ENCODE measurements at regions not wholly inside any gene's neighbourhood (a gene's known extent, or its start where the extent isn't known, plus 50 kb on each side); places are given as distances from the start of the nearest gene placed in this dataset.

DNA sequence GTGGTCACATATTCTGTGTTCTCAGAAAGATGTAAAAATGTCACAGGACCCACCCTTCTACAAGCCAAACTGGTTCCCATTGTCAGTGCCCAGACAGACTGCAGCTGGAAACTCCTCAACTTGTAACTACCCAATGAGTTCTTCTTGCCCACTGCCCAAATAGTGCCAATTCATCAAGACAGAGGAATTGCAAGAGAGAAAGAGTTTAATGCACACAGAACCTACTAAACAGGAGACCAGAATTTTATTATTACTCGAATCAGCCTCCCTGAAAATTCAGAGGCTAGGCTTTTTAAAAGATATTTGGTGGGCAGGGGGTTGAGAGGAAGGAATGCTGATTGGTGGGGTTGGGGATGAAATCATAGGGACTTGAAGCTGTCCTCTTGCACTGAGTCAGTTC is 184.1 kb downstream of the URB2 start:
- H3K4me3 ChIP-seq (ENCODE audit: low read depth, low read length), result no peak overlapping the region
- TF ChIP-seq, protein P1, sequence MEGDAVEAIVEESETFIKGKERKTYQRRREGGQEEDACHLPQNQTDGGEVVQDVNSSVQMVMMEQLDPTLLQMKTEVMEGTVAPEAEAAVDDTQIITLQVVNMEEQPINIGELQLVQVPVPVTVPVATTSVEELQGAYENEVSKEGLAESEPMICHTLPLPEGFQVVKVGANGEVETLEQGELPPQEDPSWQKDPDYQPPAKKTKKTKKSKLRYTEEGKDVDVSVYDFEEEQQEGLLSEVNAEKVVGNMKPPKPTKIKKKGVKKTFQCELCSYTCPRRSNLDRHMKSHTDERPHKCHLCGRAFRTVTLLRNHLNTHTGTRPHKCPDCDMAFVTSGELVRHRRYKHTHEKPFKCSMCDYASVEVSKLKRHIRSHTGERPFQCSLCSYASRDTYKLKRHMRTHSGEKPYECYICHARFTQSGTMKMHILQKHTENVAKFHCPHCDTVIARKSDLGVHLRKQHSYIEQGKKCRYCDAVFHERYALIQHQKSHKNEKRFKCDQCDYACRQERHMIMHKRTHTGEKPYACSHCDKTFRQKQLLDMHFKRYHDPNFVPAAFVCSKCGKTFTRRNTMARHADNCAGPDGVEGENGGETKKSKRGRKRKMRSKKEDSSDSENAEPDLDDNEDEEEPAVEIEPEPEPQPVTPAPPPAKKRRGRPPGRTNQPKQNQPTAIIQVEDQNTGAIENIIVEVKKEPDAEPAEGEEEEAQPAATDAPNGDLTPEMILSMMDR (IDR thresholded peaks at IDR 0.05; ENCODE audit: low read depth, low read length), result no peak
- TF ChIP-seq MYC (IDR thresholded peaks at IDR 0.05; ENCODE audit: low read depth, low read length) (no peak), MAX (IDR thresholded peaks at IDR 0.05; ENCODE audit: low read depth, low read length) (no peak), POLR2A (IDR thresholded peaks at IDR 0.05; ENCODE audit: extremely low read depth, insufficient read length) (no peak)

GRCh38 chr1:229810961-229811360 is 184.9 kb downstream of the URB2 start:
- H3K4me3 ChIP-seq (ENCODE audit: low read depth, low read length), result no peak overlapping the region
- no peak for TF ChIP-seq MYC (IDR thresholded peaks at IDR 0.05; ENCODE audit: low read depth, low read length)
- no peak for TF ChIP-seq POLR2A (IDR thresholded peaks at IDR 0.05; ENCODE audit: extremely low read depth, insufficient read length)
- TF ChIP-seq, protein P1 (IDR thresholded peaks at IDR 0.05; ENCODE audit: low read depth, low read length), result no peak
- no peak for TF ChIP-seq MAX (IDR thresholded peaks at IDR 0.05; ENCODE audit: low read depth, low read length)
- no peak for DNase-seq (ENCODE audit: low read depth)

More for the DNA sequence above, 184.1 kb downstream of the URB2 start:
- no peak for DNase-seq (ENCODE audit: low read depth)

- TF ChIP-seq, protein P1 (IDR thresholded peaks at IDR 0.05; ENCODE audit: low read depth, low read length), result no peak
- TF ChIP-seq MAX (IDR thresholded peaks at IDR 0.05; ENCODE audit: low read depth, low read length) (no peak), POLR2A (IDR thresholded peaks at IDR 0.05; ENCODE audit: extremely low read depth, insufficient read length) (no peak), MYC (IDR thresholded peaks at IDR 0.05; ENCODE audit: low read depth, low read length) (no peak)
- DNase-seq (ENCODE audit: low read depth), result no peak
- H3K4me3 ChIP-seq (ENCODE audit: low read depth, low read length), result no peak overlapping the region
Measured at GRCh38 chr1:229812148-229812547, 186.1 kb downstream of the URB2 start.

GRCh38 chr1:229812693-229813092 is 186.6 kb downstream of the URB2 start:
- no peak for TF ChIP-seq MAX (IDR thresholded peaks at IDR 0.05; ENCODE audit: low read depth, low read length)
- TF ChIP-seq MYC (IDR thresholded peaks at IDR 0.05; ENCODE audit: low read depth, low read length), result no peak
- TF ChIP-seq POLR2A (IDR thresholded peaks at IDR 0.05; ENCODE audit: extremely low read depth, insufficient read length), result no peak
- TF ChIP-seq, protein P1 (IDR thresholded peaks at IDR 0.05; ENCODE audit: low read depth, low read length), result no peak
- DNase-seq (ENCODE audit: low read depth), result no peak
- no peak overlapping the region for H3K4me3 ChIP-seq (ENCODE audit: low read depth, low read length)

DNA sequence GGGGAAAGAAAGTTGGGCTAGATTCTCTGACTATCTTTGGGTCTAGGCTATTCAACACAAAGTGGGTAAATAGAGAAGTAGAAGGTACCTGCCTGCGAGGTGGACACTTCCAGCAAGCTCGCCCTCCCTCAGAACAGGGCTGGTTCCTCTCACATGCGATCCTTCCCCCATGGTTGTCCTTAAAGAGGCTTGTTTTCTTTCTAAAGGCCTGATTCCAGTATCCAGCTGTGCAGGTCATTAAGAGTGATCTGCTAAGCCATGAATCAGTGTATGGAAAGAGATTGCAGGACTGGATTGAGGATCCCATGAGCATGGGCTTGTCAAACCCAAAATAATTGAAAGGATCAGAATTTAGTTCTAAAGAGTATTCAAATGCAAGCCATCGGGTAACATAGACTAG is 189.0 kb downstream of the URB2 start:
- no peak for DNase-seq (ENCODE audit: low read depth)
- H3K4me3 ChIP-seq (ENCODE audit: low read depth, low read length), result no peak overlapping the region
- no peak for TF ChIP-seq POLR2A (IDR thresholded peaks at IDR 0.05; ENCODE audit: extremely low read depth, insufficient read length)
- TF ChIP-seq MYC (IDR thresholded peaks at IDR 0.05; ENCODE audit: low read depth, low read length), result no peak
- TF ChIP-seq MAX (IDR thresholded peaks at IDR 0.05; ENCODE audit: low read depth, low read length), result no peak
- TF ChIP-seq, protein P1 (IDR thresholded peaks at IDR 0.05; ENCODE audit: low read depth, low read length), result no peak

DNA sequence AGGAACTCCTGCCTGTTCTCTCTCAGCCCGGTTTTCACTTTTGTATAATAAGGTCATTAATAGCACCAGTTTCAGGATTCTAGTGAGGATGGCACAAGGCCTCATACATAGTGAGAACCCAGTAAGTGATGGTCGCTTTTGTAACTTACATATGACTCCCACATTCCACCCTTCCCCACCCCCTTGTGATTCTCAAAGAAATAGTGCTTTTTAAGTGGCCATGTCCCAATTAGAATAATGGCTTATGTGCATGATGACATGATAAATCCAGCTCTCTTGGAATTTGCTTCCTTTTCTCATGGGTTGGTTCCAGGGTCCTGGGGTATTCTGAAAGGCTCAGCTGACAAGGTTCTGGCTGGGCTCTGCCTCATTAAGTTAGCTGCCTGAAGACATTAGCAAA is 189.9 kb downstream of the URB2 start:
- no peak for DNase-seq (ENCODE audit: low read depth)
- TF ChIP-seq, protein P1 (IDR thresholded peaks at IDR 0.05; ENCODE audit: low read depth, low read length), result no peak
- TF ChIP-seq MYC (IDR thresholded peaks at IDR 0.05; ENCODE audit: low read depth, low read length), result no peak
- TF ChIP-seq POLR2A (IDR thresholded peaks at IDR 0.05; ENCODE audit: extremely low read depth, insufficient read length), result no peak
- no peak for TF ChIP-seq MAX (IDR thresholded peaks at IDR 0.05; ENCODE audit: low read depth, low read length)
- H3K4me3 ChIP-seq (ENCODE audit: low read depth, low read length), result no peak overlapping the region

Data from NB4 (cell line).